Esophagus muscularis mucosa (tissue), 4 donors: ENCODE measurements at regions not wholly inside any gene's neighbourhood (a gene's known extent, or its start where the extent isn't known, plus 50 kb on each side); places are given as distances from the start of the nearest gene placed in this dataset.

Source experiments
- DNase-seq: peaks from one replicate; pipeline ENCODE4 v3.0.0-alpha.2; 2017; ENCODE audit errors: extremely low spot score
- H3K27ac ChIP-seq, 4 donors: fragments of 200-600 bp; sonication (generic); replicated peaks in 1 of 4; 1 replicate in 3 of 4; 2 replicates in 1 of 4; pipeline ENCODE4 v1.5.1; 2016 to 2019; ENCODE audit warnings: mild to moderate bottlenecking in 1 of 4
- H3K27me3 ChIP-seq, 4 donors: fragments of 200-600 bp; sonication (generic); one replicate each; pipeline versions ENCODE4 v1.5.1 to v1.6.0; 2016 to 2019
- H3K36me3 ChIP-seq, 4 donors: fragments of 200-600 bp; sonication (generic); one replicate each; pipeline ENCODE4 v1.5.1; 2016 to 2019
- H3K4me1 ChIP-seq, 4 donors: fragments of 200-600 bp; sonication (generic); one replicate each; pipeline ENCODE4 v1.5.1; 2016 to 2019
- H3K4me3 ChIP-seq, 4 donors: fragments of 200-600 bp; sonication (generic); 1 replicate in 2 of 4; 2 replicates in 2 of 4; pipeline ENCODE4 v1.5.1; 2016 to 2019; ENCODE audit warnings: mild to moderate bottlenecking in 4 of 4, moderate library complexity in 1 of 4
- H3K9me3 ChIP-seq, 4 donors: fragments of 200-600 bp; sonication (generic); 1 replicate in 3 of 4; 2 replicates in 1 of 4; pipeline ENCODE4 v1.5.1; 2016 to 2019
- EP300 ChIP-seq: sonication (generic); formaldehyde crosslinking; IDR thresholded peaks from one replicate; pipeline ENCODE4 v1.6.1; 2017; ENCODE audit warnings: antibody characterized with exemption
- POLR2A ChIP-seq: fragments of 450-650 bp; IDR thresholded peaks from one replicate; pipeline ENCODE4 v1.6.1; 2017; ENCODE audit warnings: antibody characterized with exemption, moderate library complexity, mild to moderate bottlenecking, low read depth
- POLR2AphosphoS5 ChIP-seq, 2 donors: sonication (generic); formaldehyde crosslinking; IDR thresholded peaks; one replicate each; pipeline ENCODE4 v1.6.1; 2017; ENCODE audit warnings: antibody characterized with exemption in 2 of 2
- WGBS: methylation state at CpG from one replicate; pipeline ENCODE4 v1.1.5; 2018; 5-methylcytosine and 5-hydroxymethylcytosine counted together
- intact Hi-C: fragments of 100-400 bp; cut with DNase I; formaldehyde crosslinking; loops from one replicate; pipeline ENCODE4 v1.15.1; 2023
- TF ChIP-seq, protein P1 (sequence below), 3 experiments: fragments of 200-600 bp in 2 of 3; fragments of 450-650 bp in 1 of 3; sonication (generic) in 2 of 3; IDR thresholded peaks; one replicate each; pipeline ENCODE4 v1.5.1; 2017 to 2019; ENCODE audit warnings: antibody characterized with exemption in 3 of 3, mild to moderate bottlenecking in 2 of 3, moderate library complexity in 1 of 3

DNA sequence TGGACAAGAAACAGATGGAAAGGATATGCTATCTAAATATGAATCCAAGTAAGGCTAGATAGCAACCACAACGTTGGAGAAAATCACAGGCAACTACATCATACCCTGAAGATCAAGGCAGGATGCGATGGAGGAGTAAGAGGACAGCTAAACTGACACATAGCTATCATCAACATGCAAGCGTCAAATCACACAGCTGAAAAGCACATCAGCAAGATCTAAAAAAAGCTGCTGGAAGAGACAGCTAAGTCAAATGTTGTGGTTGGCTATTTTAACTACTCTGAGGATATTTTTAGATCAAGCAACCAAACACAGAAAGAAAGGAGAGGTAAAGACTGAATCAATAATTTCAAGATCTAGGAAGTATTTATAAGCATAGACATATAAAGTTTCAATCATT lies 466.9 kb downstream of the BRD1 start:
- WGBS, result 17% methylated on average over 3 of the region's 3 CpGs
- no peak for DNase-seq
- no peaks in the 10 kb centered on the region for H3K36me3 ChIP-seq
- H3K27ac ChIP-seq, result no peak overlapping the region
- intact Hi-C loops, result no loop called here
- H3K4me3 ChIP-seq, result no peak overlapping the region
- no peak for TF ChIP-seq POLR2A
- TF ChIP-seq EP300, result no peak
- no peak for TF ChIP-seq POLR2AphosphoS5 (IDR thresholded peaks at IDR 0.05)
- TF ChIP-seq, protein P1, sequence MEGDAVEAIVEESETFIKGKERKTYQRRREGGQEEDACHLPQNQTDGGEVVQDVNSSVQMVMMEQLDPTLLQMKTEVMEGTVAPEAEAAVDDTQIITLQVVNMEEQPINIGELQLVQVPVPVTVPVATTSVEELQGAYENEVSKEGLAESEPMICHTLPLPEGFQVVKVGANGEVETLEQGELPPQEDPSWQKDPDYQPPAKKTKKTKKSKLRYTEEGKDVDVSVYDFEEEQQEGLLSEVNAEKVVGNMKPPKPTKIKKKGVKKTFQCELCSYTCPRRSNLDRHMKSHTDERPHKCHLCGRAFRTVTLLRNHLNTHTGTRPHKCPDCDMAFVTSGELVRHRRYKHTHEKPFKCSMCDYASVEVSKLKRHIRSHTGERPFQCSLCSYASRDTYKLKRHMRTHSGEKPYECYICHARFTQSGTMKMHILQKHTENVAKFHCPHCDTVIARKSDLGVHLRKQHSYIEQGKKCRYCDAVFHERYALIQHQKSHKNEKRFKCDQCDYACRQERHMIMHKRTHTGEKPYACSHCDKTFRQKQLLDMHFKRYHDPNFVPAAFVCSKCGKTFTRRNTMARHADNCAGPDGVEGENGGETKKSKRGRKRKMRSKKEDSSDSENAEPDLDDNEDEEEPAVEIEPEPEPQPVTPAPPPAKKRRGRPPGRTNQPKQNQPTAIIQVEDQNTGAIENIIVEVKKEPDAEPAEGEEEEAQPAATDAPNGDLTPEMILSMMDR (IDR thresholded peaks at IDR 0.05), result no peak
- H3K27me3 ChIP-seq, result peaks cover 0 to 71% (median 0%) of the 10 kb centered on the region in 4 donors
- H3K4me1 ChIP-seq, result no peaks in the 10 kb centered on the region
- no peaks in the 10 kb centered on the region for H3K9me3 ChIP-seq

DNA sequence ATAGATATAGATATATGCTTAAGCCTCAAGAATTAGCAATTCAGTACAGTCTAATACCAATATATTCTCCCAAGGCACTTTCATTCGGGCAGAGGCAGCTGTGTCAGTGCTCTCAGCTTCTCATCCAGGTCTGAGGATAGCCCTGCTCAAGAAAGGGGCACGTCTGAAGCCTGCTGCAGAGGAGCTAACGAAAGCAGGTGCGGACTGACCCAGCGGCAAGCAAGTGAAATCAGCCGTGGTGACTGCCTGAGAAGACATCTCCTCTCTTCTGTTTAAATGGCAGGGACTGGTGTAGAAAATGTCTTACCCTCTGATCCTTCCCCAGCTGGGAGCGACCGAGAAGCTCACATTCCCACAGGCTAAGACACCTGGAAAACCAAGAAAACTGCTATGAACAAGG lies 468.6 kb downstream of the BRD1 start:
- WGBS, result 55% methylated on average over 8 of the region's 8 CpGs
- Histone ChIP-seq H3K4me1 (no peaks in the 10 kb centered on the region), H3K27me3 (peaks cover 0 to 71% (median 0%) of the 10 kb centered on the region in 4 donors), H3K27ac (no peak overlapping the region), H3K36me3 (no peaks in the 10 kb centered on the region), H3K9me3 (no peaks in the 10 kb centered on the region), H3K4me3 (no peak overlapping the region)
- no peak for DNase-seq
- intact Hi-C loops, result no loop called here
- TF ChIP-seq POLR2A (no peak), EP300 (no peak), POLR2AphosphoS5 (IDR thresholded peaks at IDR 0.05) (no peak)
- TF ChIP-seq, protein P1 (IDR thresholded peaks at IDR 0.05), result no peak

DNA sequence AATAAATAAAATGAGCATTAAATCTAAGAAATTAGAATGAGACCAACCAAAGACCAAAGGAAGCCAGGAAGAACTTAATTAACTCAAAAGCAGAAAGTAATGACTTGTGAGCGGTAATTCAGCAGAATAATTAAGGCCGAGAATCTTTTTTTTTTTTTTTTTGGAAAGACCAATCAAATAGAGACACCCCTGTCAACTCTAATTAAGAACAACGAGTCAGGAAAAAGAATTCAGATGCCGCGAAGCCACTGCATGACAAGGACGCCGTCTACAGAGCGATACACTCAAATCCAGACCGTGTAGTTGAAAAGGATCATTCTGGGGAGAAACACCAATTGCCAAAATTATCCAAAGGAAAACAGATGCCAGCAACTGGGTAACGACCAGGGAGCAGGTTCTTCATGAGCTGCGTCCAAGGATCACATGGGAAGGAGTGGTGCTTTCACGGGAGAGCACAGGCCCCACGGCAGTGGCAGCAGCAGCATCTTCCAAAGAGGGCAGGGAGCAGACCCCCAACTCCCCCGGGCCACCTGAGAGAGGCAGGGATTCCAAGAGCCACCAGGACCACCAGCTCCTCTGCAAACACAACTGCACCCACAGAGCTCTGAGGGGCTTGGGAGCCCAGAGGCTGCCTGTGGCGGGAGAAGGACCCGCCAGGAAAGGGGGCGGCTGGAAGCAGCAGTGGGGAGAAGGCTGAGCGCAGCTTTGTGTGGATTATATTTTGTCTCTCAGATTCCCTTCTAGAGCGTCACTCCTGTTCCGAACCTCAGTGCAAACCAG lies 469.8 kb downstream of the BRD1 start:
- Histone ChIP-seq H3K27me3 (peaks cover 0 to 71% (median 0%) of the 10 kb centered on the region in 4 donors), H3K9me3 (no peaks in the 10 kb centered on the region), H3K27ac (no peak overlapping the region), H3K36me3 (no peaks in the 10 kb centered on the region), H3K4me1 (no peaks in the 10 kb centered on the region), H3K4me3 (no peak overlapping the region)
- intact Hi-C loops, result no loop called here
- WGBS, result 83% methylated on average over 20 of the region's 20 CpGs
- DNase-seq, result no peak
- no peak for TF ChIP-seq POLR2A
- no peak for TF ChIP-seq POLR2AphosphoS5 (IDR thresholded peaks at IDR 0.05)
- TF ChIP-seq, protein P1 (IDR thresholded peaks at IDR 0.05), result no peak
- no peak for TF ChIP-seq EP300

DNA sequence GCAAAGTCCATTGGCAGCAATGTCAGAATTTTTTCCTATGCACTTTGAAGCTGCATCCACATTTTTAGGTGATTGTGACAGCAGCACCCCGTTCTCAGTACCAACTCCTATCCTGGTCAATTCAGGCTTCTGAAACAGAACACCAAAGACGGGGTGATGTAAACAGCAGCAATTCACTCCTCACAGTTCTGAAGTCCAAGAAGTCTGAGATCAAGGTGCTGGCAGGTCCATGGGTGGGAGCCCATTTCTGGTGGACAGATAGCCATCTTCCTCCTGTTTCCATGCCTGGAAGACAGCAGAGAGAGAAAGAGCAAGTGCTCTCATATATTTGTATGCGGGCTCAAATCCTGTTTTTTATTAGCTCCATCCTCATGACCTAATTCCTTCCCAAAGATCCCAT lies 471.2 kb downstream of the BRD1 start:
- TF ChIP-seq POLR2AphosphoS5 (IDR thresholded peaks at IDR 0.05) (no peak), POLR2A (no peak)
- TF ChIP-seq, protein P1 (IDR thresholded peaks at IDR 0.05), result no peak
- H3K9me3 ChIP-seq, result no peaks in the 10 kb centered on the region
- no peak overlapping the region for H3K27ac ChIP-seq
- no peaks in the 10 kb centered on the region for H3K4me1 ChIP-seq
- 78% methylated on average over 3 of the region's 3 CpGs for WGBS
- intact Hi-C loops, result no loop called here
- no peak overlapping the region for H3K4me3 ChIP-seq
- DNase-seq, result no peak
- H3K27me3 ChIP-seq, result peaks cover 0 to 78% (median 0%) of the 10 kb centered on the region in 4 donors
- H3K36me3 ChIP-seq, result no peaks in the 10 kb centered on the region
